SIG-M5 (cell line): ENCODE measurements at regions not wholly inside any gene's neighbourhood (a gene's known extent, or its start where the extent isn't known, plus 50 kb on each side); places are given as distances from the start of the nearest gene placed in this dataset.

Source experiments
- DNase-seq: peaks from one replicate; lab custom pipeline; 2025; lab: John Stamatoyannopoulos, UW

DNA sequence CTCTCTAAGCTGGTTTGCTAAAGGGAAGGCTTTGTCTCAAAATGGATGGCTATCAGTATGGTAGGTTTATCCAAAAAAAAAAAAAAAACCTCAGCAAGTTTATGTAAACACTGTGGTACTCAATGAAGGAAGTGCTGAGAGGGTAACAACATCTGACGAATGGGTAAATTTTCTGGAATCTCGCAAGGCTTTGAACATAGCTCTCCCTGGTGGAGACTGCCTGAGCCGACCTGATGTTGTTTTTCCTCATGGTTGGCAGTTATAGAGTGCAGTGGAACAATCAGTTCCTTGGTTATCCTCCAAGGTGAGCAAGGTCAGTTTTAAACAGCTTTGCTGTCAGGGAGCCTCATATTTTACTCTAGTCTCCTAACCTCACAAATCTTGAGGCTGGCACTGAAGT, 94.6 kb downstream of the ZPLD1 start:
- no peak for DNase-seq

DNA sequence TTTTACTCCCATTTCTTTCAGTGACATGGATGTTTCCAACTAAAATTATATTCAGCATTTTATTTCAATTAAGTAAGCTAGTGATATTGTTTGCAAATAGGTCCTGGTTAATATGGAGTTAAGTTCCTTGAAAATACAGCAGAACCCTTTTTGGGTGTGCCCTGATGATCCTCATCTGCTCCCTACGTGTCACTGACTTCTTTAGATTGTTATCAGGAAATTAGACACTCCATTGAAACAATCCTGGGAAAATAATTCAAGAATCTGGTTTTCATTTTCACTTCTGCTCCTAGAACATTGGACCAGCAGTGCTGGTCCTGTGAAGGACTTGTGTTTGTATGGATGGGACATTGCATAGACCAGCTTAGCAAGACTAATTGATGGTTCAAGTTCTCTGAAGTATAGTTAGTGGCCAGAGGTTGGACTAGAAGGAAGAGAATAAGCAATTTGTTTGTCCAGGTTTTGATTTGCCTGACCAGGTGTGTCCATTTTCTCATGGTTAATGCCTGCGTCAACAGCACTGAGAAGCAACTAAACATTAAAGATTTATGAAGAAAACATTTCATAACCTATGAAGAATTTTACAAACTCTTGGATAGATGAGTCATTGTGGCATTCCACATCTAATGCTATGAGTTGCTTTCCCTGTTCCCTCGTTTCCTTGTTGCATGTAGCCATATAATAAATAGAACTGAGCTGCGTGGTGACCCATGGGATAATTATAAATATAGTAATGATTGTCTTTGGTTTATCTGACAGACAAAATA, 95.8 kb downstream of the ZPLD1 start:
- no peak for DNase-seq

DNA sequence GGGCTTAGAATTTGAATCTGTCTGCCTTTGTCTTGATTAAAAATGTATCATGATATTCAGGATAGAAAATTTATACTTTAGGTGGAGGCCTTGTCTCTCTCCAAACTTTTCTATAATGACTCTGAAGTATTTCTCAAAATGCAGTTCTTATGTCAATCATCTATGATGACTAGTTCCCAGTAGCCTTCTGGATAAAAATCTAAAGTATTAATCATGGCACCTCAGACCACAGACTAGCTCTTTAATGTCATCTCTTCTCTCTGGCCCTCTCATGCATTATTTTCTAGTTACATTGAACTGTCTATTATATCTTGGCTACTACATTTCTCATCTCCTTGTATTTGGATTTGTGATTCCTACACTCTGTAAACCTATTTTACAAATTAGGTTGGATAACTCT, 96.9 kb downstream of the ZPLD1 start:
- no peak for DNase-seq

DNA sequence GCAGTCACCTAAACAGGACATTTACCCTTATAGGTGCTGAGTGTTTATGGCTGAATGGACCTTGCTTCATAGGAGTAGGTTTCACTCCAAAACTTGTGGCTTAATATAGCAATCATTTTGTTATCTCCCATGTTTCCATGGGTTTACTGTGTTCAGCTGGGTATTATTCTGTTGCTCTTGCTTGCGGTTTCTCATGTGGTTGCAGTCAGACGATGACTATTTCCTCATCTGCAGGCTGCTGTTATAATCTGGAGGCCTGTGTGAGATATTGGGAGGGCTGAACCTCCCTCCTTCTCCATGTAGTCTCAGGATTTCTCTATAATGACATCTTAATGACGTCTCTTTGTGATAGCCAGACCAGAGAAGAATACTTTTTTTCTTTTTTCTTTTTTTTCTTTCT, 98.1 kb downstream of the ZPLD1 start:
- peak; percentile 80 for DNase-seq

DNA sequence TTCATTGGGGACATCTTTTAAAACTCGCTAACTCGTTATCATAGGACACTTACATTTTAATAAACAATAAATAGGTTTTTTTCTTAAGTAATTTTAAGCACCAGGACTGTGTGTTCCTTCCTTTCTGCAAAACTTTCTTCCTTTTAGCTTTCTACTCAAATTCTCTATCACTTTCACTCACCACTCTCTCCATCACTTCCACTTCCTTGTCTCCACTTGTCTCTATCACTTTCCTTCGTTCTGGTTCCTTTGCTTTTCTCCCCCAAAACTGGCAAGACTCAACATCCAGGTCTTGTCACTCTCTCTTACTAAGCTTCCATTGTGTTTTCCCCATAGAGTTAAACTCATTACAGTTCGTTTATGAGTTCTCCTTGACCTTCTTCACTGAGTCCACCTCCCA, 99.0 kb downstream of the ZPLD1 start:
- no peak for DNase-seq

DNA sequence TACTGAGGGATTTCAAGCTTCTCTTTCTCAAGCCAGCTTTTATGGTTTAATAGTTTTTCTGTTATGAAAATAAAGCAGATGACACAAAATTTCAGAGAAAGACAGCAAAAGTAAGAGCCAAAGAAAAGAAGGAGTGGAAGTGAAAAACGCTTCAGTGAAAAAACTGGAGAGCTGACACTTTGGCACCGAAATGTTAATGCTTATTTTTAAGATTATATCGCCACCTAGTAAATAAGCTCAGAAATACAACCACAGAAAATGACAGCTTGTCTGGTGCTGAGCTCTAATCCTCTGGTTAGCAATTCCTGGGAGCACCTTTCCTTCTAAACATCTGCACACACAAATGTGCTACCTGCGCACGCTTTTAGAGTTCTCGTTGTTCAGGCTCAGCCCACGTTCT, 101.6 kb downstream of the ZPLD1 start:
- DNase-seq: no peak

DNA sequence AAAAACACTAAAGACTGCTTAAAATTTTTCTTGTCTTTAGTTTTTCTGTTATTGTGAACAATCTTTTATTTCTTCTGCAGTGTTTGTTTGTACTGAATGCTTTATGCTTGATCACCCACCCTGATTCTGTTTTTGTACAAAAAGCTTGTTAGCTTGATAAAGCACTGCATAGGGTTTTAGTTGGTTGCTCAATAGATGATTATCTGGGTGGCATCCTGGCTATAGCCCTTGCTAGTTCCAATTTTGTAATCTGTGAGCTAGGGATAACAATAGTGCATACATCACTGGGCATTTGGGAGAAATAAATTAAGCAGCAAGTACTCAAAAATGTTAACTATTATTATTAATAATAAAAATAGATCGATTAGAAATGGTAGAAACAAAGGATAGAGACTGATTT, 102.3 kb downstream of the ZPLD1 start:
- no peak for DNase-seq

DNA sequence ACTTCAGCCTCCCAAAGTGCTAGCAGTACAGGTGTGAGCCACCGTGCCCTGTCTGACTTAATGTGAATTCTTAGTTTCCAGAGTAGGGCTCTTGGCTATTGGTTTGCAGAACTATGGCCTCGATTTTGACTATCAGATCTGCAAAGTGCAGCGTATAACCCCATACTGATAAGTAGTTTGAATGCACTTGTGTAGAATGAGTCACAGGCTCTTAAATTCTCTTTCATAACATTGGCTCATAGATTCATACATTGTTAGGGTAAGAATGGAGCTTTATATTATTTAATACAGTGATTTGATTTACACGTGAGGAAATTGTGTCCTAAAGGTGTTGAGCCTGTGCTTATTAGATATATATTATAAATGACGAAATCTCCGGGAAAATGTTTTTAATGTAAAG, 109.9 kb downstream of the ZPLD1 start:
- no peak for DNase-seq

DNA sequence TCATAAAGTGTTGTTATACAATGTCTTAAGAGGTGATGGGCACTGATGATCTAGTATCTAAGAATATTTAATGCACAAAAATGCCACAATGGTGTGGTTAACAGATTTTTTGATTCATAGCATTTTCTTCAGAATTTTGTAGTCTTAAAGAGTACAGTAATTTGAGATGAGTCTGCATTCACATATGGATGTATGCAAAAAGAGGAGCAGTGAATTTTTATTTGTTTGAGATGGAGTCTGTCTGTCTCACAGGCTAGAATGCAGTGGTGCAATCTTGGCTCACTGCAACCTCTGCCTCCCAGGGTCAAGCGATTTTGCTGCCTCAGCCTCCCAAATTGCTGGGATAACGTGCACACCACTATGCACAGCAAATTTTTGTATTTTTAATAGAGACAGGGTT, 110.5 kb downstream of the ZPLD1 start:
- DNase-seq: no peak

DNA sequence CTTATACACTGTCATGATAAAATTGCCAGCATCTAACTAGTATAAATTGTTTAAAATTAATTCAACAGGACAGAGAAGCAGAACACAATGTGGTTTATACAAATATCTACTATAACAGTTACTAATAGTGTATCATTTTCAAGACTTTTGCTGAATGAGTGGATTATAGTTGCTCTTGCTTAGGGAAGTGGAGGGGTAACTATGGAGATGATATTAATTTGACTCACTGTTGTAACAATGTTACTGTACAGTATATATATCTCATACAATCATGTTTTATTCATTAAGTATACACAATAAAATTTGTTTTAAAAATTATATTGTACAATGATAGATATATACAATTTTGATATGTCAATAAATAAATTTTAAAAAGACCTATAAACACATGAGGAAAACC, 119.1 kb downstream of the ZPLD1 start:
- DNase-seq: no peak

DNA sequence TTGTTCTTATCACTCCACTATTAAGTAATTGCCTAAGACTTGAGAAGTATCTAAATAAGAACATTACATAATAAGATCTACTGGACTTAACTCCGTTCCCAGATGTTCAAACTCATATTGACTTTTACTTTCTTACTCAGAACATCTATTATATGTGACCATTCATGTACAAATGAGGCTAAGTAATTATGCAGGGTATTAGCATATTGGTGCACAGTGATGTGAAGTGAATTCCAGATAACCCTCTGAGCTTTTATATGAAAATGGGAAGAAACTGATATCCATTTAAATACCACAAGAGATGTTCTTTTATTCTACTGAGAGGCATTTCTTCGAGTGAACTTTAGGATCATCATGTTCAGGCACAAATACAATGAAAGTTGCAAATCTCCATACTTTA, 135.7 kb downstream of the ZPLD1 start:
- no peak for DNase-seq

DNA sequence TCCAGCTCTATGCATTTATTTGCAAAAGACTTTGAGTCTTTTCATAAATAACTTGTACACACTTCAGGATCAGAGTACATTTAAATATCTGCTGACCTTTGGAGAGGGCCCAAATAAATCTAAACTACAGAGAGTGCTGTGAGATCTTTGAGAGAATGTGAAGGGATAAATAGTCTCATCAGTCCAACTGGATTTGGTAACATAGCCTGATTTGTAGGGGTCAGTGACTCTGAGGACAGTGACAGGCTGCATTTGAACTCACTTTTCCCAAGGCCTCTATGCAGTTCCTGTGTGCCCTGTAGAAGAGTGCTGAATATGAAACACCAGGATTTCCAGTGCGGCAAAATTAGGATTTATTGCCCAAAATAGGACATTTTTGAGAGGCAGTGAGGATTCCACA, 136.2 kb downstream of the ZPLD1 start:
- DNase-seq: no peak

DNA sequence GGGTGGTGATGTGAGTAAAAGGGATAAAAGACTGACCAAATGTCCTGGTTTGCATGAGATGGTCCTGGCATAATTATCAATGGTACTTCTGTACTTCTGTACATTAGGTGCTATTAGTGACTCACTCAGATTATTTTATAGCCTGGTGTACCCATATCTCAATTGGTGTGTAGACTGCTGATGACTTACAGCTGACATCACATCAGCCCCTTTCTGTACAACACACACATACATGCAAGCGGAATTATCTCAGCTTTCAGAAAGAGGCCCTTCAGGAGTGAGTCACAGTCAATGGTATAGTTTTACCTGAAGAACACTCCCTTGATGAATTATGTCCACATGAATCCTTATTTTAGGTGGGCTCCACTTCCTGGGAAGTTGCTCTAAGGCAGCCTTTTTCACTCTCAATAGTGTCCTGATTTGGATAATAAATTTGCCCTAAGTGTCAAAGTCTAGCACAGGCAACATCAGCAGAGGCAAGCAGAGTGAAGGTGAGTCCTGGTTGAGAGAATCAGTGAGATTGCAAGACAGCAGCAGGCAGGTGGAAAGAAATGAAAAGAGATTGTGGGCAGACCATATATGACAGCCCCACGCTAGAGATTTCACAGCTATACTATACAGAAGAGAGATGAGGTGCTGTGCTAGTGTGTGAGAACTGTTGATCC, 137.0 kb downstream of the ZPLD1 start:
- no peak for DNase-seq

DNA sequence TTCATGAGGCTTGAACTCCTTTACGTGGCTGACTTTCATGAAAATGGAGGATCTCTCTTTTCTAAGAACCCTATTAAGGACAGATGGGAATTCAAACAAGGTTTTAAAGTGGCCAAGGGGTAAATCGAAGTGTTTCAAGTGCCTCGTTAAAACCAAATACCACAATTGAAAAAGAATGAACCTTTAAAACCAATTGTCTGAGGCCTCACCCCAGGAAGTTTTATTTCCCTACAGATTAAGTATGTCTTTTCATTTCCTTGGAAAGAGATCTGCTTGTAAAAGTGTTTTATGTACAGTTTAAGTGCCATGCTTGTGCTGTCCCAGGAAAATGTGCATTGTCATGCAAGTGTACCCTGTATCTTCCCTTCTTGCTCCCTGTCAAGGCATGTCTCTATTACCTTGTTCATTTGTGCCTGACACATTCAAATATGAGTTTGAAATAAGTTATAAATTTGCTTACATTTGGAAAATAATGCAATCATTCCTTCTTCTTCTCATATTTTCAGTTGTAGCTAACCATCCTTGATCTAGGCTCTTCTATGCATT, 138.7 kb downstream of the ZPLD1 start:
- no peak for DNase-seq

DNA sequence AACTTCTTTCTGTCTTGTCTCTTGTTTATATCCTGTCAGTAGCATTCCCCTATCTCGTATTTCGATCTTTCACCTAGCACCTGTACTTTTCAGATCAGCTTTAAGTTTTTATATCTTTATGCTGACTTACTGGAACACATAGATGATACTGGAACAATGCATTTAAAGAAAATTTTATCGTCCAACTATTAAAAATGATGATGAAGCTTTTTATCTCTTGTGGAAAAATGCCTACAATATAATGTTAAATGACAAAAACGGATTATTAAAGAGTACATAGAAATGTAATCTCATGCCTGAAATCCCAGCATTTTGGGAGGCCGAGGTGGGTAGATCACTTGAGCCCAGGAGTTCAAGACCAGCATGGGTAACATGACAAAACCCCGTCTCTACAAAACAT, 139.5 kb downstream of the ZPLD1 start:
- DNase-seq: no peak

DNA sequence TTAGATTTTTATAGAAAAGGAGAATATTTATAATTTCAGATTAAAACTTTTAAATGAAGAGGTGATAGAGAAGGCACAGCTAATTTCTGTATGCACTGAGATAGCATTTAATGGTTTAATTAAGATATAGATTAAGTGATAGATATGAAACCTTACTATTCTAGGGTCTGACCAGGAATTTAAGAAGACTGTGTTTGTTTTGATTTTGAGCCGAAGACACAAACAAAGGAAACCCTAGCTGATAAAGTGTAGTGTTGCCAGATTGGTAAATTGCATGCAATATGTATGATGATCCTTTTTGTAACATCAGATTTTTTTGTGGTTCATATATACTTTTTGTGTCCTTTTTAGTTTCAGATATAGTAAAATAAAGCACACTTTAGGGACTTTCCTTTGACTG, 141.8 kb downstream of the ZPLD1 start:
- no peak for DNase-seq

DNA sequence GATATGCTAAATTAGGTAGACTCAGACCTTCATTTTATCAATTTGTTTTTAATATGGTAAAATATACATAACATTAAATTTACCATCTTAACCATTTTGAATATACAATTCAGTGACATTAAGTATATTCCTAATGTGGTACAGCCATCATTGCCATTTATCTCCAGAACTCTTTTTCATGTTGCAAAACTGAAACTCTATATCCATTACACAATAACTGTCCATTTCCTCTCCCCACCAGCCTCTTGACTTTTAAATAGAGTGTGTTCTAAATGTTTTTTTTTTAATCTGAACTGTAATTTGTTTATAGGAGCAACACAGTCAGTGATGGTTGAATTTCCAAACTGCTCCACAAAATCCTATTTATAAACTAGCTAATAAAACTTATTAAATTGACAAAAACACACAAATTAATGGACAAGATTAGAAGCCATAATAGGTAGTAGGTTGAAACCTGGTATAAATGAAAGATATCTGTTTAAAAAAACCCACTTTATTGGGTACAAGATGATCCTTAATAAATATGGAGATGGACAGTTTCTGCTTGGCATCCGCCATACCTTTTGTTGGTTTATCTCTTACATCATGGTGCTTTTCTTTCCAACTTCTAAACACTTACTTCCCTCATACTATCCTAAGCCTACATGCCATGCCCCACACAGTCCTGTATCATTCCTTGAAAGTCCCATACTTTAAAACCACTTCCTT, 142.4 kb downstream of the ZPLD1 start:
- no peak for DNase-seq

DNA sequence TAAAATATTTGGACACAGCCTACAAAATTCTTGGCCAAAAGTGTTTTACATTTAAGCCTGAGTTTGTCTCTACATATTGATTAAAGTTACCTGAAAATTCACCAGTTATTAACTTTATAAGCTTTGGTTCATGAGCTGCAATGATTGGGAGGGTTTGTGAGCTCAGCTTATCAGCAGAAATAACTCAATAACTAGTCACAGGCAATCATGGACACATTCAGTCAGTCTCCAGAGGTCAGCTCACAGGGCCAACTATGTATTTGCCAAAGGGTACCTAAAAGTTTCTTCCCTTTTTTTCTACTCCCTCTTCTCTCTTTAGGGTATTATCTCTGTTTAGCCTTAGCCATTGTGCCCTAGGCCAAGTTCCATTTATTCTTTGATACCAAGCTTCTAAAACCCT, 145.9 kb downstream of the ZPLD1 start:
- DNase-seq: no peak

DNA sequence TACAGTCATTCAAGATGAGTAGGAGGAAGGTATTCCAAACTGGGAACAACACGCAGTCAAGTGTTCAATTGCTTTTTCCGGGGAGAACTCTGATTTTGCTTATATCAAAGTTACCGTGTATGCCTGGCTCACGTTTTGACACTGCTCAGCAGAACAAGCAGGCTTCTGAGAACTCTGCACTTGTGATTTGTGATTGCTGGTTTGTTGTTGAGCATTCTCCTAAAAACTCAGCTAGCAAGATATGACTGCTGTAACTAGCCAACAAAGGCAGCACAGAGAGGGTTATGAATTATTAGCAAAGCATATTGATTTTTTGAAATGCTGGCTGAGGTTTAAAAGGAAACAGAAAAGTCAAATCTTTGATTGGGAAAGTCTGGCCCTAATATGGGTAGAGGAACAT, 151.7 kb downstream of the ZPLD1 start:
- DNase-seq: no peak

DNA sequence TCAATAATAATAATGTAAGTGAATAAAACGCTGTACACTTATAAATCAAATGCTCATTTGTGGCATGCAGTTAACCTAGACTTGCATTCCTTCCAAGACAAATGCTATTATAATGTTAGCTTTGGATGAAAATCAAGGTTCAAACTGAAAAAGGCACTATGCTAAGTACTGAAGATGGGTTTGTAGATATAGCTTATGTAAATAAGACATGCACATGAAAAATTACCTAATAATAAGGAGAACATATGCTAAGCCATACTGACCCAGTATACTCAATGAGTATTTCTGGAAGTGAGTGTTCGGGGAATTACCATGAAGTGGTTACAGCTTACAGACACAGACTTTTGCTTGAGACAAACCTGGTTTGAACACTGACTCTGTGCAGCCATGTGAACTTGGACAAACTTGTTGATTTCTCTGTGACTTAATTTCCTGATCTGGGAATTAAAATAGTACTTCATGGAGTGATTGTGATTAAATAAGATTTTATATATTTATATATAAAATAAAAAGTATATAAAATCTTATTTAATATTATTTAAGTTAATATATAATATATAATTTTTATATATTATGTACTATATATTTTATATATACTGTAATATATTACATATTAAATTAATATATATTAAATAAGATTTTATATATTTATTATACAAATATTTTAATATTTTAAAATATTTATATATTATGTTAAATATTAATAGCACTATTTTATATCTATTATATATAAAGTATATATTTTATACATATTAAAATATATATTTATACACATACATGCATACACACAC, 159.2 kb downstream of the ZPLD1 start:
- no peak for DNase-seq

DNA sequence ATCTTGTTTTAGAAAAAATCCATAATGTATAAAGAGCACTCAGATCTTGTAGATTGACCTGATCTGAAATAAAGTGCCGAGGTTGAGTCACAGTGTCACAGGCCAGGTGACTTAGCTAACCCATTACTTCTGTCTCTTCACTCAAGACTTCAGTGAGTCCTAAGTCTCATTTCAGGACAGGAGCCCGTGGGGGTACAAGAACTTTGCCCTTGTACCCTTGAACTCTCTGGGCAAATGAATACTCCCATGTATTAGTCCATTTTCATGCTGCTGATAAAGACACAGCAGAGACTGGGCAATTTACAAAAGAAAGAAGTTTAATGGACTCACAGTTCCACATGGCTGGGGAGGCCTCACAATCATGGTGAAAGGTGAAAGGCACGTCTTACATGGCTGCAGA, 160.2 kb downstream of the ZPLD1 start:
- no peak for DNase-seq
